Stimulated activated effector memory CD8-positive, alpha-beta T cell treated with anti-CD3 and anti-CD28 coated beads, Interleukin-12 subunit alpha, Interleukin-12 subunit beta, amount 100 ng/mL, for 72 hours (primary cell): ENCODE measurements at regions not wholly inside any gene's neighbourhood (a gene's known extent, or its start where the extent isn't known, plus 50 kb on each side); places are given as distances from the start of the nearest gene placed in this dataset.
"Not testable (repeated sequence)": the region's sequence is repeated elsewhere in the genome, so short reads cannot be mapped to it uniquely, and the experiment has no call there.

Source experiments
- ATAC-seq: fragments of 150-1000 bp; cut with Tn5 transposase; 2 replicates; pipeline ENCODE4 v1.10.0; 2021
- DNase-seq, 2 donors: peaks; one replicate each; pipeline ENCODE4 v3.0.0; 2021 to 2022; ENCODE audit warnings: low spot score in 2 of 2
- H3K27ac Mint-ChIP-seq: one replicate; pipeline ENCODE4 v1.8.0; 2022; ENCODE audit warnings: mild to moderate bottlenecking, mixed read lengths
- H3K36me3 Mint-ChIP-seq: one replicate; pipeline ENCODE4 v1.8.0; 2022; ENCODE audit warnings: mild to moderate bottlenecking, mixed read lengths
- H3K4me1 Mint-ChIP-seq: one replicate; pipeline ENCODE4 v1.8.0; 2022; ENCODE audit warnings: mixed read lengths
- H3K4me3 Mint-ChIP-seq: one replicate; pipeline ENCODE4 v1.8.0; 2022; ENCODE audit warnings: mild to moderate bottlenecking, mixed read lengths
- H3K9me3 Mint-ChIP-seq: one replicate; pipeline ENCODE4 v1.8.0; 2022; ENCODE audit warnings: mixed read lengths

- H3K36me3 Mint-ChIP-seq, result no peaks in the 10 kb centered on the region
- peaks cover 10% of the 10 kb centered on the region for H3K9me3 Mint-ChIP-seq
- H3K27ac Mint-ChIP-seq, result no peak overlapping the region
- H3K4me3 Mint-ChIP-seq, result no peak overlapping the region
- ATAC-seq (no peak), DNase-seq (no peak)
- no peaks in the 10 kb centered on the region for H3K4me1 Mint-ChIP-seq
Measured at GRCh38 chr2:13353083-13353482, 636.3 kb downstream of the TRIB2 start.

- DNase-seq, result no peak
- H3K27ac Mint-ChIP-seq, result no peak overlapping the region
- no peak for ATAC-seq
- H3K36me3 Mint-ChIP-seq, result no peaks in the 10 kb centered on the region
- H3K9me3 Mint-ChIP-seq, result peaks cover 11% of the 10 kb centered on the region
- no peaks in the 10 kb centered on the region for H3K4me1 Mint-ChIP-seq
- H3K4me3 Mint-ChIP-seq, result no peak overlapping the region
Measured at GRCh38 chr2:13354031-13354430, 637.3 kb downstream of the TRIB2 start.

GRCh38 chr2:13381928-13382327, 665.2 kb downstream of the TRIB2 start:
- H3K27ac Mint-ChIP-seq, DNase-seq, H3K4me1 Mint-ChIP-seq, H3K4me3 Mint-ChIP-seq, ATAC-seq, H3K36me3 Mint-ChIP-seq: not testable (repeated sequence)
- H3K9me3 Mint-ChIP-seq, result peaks cover 11% of the 10 kb centered on the region

GRCh38 chr2:13389172-13389571, 672.4 kb downstream of the TRIB2 start:
- not testable (repeated sequence) for ATAC-seq, H3K27ac Mint-ChIP-seq, DNase-seq, H3K4me3 Mint-ChIP-seq, H3K36me3 Mint-ChIP-seq, H3K9me3 Mint-ChIP-seq, H3K4me1 Mint-ChIP-seq

- Mint-ChIP-seq H3K36me3 (no peaks in the 10 kb centered on the region), H3K4me3 (no peak overlapping the region), H3K9me3 (peaks cover 5% of the 10 kb centered on the region), H3K4me1 (no peaks in the 10 kb centered on the region), H3K27ac (no peak overlapping the region)
- no peak for ATAC-seq
- DNase-seq, result no peak
Measured at GRCh38 chr2:13390676-13391075, 673.9 kb downstream of the TRIB2 start.

- no peak for ATAC-seq
- Mint-ChIP-seq H3K36me3 (no peaks in the 10 kb centered on the region), H3K9me3 (peaks cover 22% of the 10 kb centered on the region), H3K27ac (no peak overlapping the region), H3K4me1 (no peaks in the 10 kb centered on the region), H3K4me3 (no peak overlapping the region)
- no peak for DNase-seq
Measured at GRCh38 chr2:13401312-13401711, 684.6 kb downstream of the TRIB2 start.

GRCh38 chr2:13413989-13414388, 697.3 kb downstream of the TRIB2 start:
- Mint-ChIP-seq H3K4me1 (no peaks in the 10 kb centered on the region), H3K4me3 (no peak overlapping the region), H3K27ac (no peak overlapping the region), H3K9me3 (peaks cover 11% of the 10 kb centered on the region), H3K36me3 (no peaks in the 10 kb centered on the region)
- DNase-seq (no peak), ATAC-seq (no peak)

- DNase-seq, result no peak
Measured at GRCh38 chr2:13414897-13415296, 698.2 kb downstream of the TRIB2 start.

GRCh38 chr2:13433954-13434353, 717.2 kb downstream of the TRIB2 start:
- Mint-ChIP-seq H3K4me3 (no peak overlapping the region), H3K9me3 (peaks cover 21% of the 10 kb centered on the region), H3K4me1 (no peaks in the 10 kb centered on the region), H3K27ac (no peak overlapping the region), H3K36me3 (no peaks in the 10 kb centered on the region)
- DNase-seq (no peak), ATAC-seq (no peak)

More at GRCh38 chr2:13414897-13415296, 698.2 kb downstream of the TRIB2 start:
- Mint-ChIP-seq H3K9me3 (peaks cover 11% of the 10 kb centered on the region), H3K36me3 (no peaks in the 10 kb centered on the region), H3K27ac (no peak overlapping the region), H3K4me1 (no peaks in the 10 kb centered on the region), H3K4me3 (no peak overlapping the region)
- ATAC-seq, result no peak

GRCh38 chr2:13443554-13444261, 727.0 kb downstream of the TRIB2 start:
- H3K36me3 Mint-ChIP-seq, H3K27ac Mint-ChIP-seq, ATAC-seq, DNase-seq, H3K4me3 Mint-ChIP-seq, H3K4me1 Mint-ChIP-seq, H3K9me3 Mint-ChIP-seq: not testable (repeated sequence)

- Mint-ChIP-seq H3K9me3 (peaks cover 14% of the 10 kb centered on the region), H3K4me3 (no peak overlapping the region), H3K27ac (no peak overlapping the region), H3K36me3 (no peaks in the 10 kb centered on the region), H3K4me1 (no peaks in the 10 kb centered on the region)
- no peak for ATAC-seq
- DNase-seq, result no peak
Measured at GRCh38 chr2:13462464-13462863, 745.7 kb downstream of the TRIB2 start.

- no peak for ATAC-seq
Measured at GRCh38 chr2:13466076-13466475, 749.3 kb downstream of the TRIB2 start.

GRCh38 chr2:13474538-13474937, 757.8 kb downstream of the TRIB2 start:
- Mint-ChIP-seq H3K27ac (no peak overlapping the region), H3K36me3 (no peaks in the 10 kb centered on the region), H3K4me1 (no peaks in the 10 kb centered on the region), H3K9me3 (peaks cover 6% of the 10 kb centered on the region), H3K4me3 (no peak overlapping the region)
- no peak for ATAC-seq
- DNase-seq, result no peak

More at GRCh38 chr2:13466076-13466475, 749.3 kb downstream of the TRIB2 start:
- Mint-ChIP-seq H3K27ac (no peak overlapping the region), H3K36me3 (no peaks in the 10 kb centered on the region), H3K9me3 (peaks cover 15% of the 10 kb centered on the region), H3K4me3 (no peak overlapping the region), H3K4me1 (no peaks in the 10 kb centered on the region)
- no peak for DNase-seq

- Mint-ChIP-seq H3K27ac (no peak overlapping the region), H3K9me3 (peaks cover 5% of the 10 kb centered on the region), H3K4me1 (no peaks in the 10 kb centered on the region), H3K36me3 (no peaks in the 10 kb centered on the region), H3K4me3 (no peak overlapping the region)
- no peak for ATAC-seq
- DNase-seq, result no peak
Measured at GRCh38 chr2:13480057-13480456, 763.3 kb downstream of the TRIB2 start.

- H3K36me3 Mint-ChIP-seq, result no peaks in the 10 kb centered on the region
- H3K4me3 Mint-ChIP-seq, result no peak overlapping the region
- no peak overlapping the region for H3K27ac Mint-ChIP-seq
- DNase-seq (no peak), ATAC-seq (no peak)
- peaks cover 5% of the 10 kb centered on the region for H3K9me3 Mint-ChIP-seq
- H3K4me1 Mint-ChIP-seq, result no peaks in the 10 kb centered on the region
Measured at GRCh38 chr2:13481201-13481600, 764.5 kb downstream of the TRIB2 start.

- ATAC-seq, result no peak
- Mint-ChIP-seq H3K9me3 (peaks cover 10% of the 10 kb centered on the region), H3K36me3 (no peaks in the 10 kb centered on the region), H3K4me3 (no peak overlapping the region), H3K27ac (no peak overlapping the region), H3K4me1 (no peaks in the 10 kb centered on the region)
- no peak for DNase-seq
Measured at GRCh38 chr2:13485256-13485655, 768.5 kb downstream of the TRIB2 start.
